ENCODE measurements at regions not wholly inside any gene's neighbourhood (a gene's known extent, or its start where the extent isn't known, plus 50 kb on each side); places are given as distances from the start of the nearest gene placed in this dataset.

- no peak for ATAC-seq
- CTCF ChIA-PET (ENCODE audit: low intra/inter-chr PET ratio): no interaction called here
- DNase-seq (ENCODE audit: extremely low read depth in 1 of 4, low spot score in 3 of 4): no peak
- H3K9me1 ChIP-seq (ENCODE audit: control insufficient read depth, insufficient read depth, low read length): no peaks in the 10 kb centered on the region
- 0% methylated on average over 1 of the region's 1 CpG for WGBS (ENCODE audit: insufficient coverage, low coverage, missing lambda C conversion rate)
- intact Hi-C loops (cut with micrococcal nuclease): no loop called here
- H3K27me3 ChIP-seq (ENCODE audit: control insufficient read depth in 2 of 2, insufficient read depth in 2 of 2, low read length in 2 of 2): no peaks in the 10 kb centered on the region
- H2AFZ ChIP-seq (ENCODE audit: low read depth, low read length): no peak overlapping the region
- no peak overlapping the region for H3K27ac ChIP-seq (ENCODE audit: extremely low read depth, low read depth, low read length)
- TF ChIP-seq, protein P1, sequence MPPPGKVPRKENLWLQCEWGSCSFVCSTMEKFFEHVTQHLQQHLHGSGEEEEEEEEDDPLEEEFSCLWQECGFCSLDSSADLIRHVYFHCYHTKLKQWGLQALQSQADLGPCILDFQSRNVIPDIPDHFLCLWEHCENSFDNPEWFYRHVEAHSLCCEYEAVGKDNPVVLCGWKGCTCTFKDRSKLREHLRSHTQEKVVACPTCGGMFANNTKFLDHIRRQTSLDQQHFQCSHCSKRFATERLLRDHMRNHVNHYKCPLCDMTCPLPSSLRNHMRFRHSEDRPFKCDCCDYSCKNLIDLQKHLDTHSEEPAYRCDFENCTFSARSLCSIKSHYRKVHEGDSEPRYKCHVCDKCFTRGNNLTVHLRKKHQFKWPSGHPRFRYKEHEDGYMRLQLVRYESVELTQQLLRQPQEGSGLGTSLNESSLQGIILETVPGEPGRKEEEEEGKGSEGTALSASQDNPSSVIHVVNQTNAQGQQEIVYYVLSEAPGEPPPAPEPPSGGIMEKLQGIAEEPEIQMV (tag; conservative IDR thresholded peaks at IDR 0.05; ENCODE audit: low read depth): no peak
- no peak for TF ChIP-seq SRSF9 (IDR thresholded peaks at IDR 0.05; ENCODE audit: borderline replicate concordance, low read depth, low read length)
- no peak for TF ChIP-seq NRF1 (conservative IDR thresholded peaks at IDR 0.05 in 1 of 2, IDR thresholded peaks at IDR 0.05 in 1 of 2)
- no peak for TF ChIP-seq LEF1 (IDR thresholded peaks at IDR 0.05)
- TF ChIP-seq HDAC2 (IDR thresholded peaks at IDR 0.05): no peak
- no peak for TF ChIP-seq ZZZ3 (IDR thresholded peaks at IDR 0.05)
- TF ChIP-seq CEBPB (tag; IDR thresholded peaks at IDR 0.05): no peak
- TF ChIP-seq, protein P2, sequence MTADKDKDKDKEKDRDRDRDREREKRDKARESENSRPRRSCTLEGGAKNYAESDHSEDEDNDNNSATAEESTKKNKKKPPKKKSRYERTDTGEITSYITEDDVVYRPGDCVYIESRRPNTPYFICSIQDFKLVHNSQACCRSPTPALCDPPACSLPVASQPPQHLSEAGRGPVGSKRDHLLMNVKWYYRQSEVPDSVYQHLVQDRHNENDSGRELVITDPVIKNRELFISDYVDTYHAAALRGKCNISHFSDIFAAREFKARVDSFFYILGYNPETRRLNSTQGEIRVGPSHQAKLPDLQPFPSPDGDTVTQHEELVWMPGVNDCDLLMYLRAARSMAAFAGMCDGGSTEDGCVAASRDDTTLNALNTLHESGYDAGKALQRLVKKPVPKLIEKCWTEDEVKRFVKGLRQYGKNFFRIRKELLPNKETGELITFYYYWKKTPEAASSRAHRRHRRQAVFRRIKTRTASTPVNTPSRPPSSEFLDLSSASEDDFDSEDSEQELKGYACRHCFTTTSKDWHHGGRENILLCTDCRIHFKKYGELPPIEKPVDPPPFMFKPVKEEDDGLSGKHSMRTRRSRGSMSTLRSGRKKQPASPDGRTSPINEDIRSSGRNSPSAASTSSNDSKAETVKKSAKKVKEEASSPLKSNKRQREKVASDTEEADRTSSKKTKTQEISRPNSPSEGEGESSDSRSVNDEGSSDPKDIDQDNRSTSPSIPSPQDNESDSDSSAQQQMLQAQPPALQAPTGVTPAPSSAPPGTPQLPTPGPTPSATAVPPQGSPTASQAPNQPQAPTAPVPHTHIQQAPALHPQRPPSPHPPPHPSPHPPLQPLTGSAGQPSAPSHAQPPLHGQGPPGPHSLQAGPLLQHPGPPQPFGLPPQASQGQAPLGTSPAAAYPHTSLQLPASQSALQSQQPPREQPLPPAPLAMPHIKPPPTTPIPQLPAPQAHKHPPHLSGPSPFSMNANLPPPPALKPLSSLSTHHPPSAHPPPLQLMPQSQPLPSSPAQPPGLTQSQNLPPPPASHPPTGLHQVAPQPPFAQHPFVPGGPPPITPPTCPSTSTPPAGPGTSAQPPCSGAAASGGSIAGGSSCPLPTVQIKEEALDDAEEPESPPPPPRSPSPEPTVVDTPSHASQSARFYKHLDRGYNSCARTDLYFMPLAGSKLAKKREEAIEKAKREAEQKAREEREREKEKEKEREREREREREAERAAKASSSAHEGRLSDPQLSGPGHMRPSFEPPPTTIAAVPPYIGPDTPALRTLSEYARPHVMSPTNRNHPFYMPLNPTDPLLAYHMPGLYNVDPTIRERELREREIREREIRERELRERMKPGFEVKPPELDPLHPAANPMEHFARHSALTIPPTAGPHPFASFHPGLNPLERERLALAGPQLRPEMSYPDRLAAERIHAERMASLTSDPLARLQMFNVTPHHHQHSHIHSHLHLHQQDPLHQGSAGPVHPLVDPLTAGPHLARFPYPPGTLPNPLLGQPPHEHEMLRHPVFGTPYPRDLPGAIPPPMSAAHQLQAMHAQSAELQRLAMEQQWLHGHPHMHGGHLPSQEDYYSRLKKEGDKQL (CRISPR knock-in tag; IDR thresholded peaks at IDR 0.05; ENCODE audit: borderline replicate concordance): no peak
- TF ChIP-seq, protein P3, sequence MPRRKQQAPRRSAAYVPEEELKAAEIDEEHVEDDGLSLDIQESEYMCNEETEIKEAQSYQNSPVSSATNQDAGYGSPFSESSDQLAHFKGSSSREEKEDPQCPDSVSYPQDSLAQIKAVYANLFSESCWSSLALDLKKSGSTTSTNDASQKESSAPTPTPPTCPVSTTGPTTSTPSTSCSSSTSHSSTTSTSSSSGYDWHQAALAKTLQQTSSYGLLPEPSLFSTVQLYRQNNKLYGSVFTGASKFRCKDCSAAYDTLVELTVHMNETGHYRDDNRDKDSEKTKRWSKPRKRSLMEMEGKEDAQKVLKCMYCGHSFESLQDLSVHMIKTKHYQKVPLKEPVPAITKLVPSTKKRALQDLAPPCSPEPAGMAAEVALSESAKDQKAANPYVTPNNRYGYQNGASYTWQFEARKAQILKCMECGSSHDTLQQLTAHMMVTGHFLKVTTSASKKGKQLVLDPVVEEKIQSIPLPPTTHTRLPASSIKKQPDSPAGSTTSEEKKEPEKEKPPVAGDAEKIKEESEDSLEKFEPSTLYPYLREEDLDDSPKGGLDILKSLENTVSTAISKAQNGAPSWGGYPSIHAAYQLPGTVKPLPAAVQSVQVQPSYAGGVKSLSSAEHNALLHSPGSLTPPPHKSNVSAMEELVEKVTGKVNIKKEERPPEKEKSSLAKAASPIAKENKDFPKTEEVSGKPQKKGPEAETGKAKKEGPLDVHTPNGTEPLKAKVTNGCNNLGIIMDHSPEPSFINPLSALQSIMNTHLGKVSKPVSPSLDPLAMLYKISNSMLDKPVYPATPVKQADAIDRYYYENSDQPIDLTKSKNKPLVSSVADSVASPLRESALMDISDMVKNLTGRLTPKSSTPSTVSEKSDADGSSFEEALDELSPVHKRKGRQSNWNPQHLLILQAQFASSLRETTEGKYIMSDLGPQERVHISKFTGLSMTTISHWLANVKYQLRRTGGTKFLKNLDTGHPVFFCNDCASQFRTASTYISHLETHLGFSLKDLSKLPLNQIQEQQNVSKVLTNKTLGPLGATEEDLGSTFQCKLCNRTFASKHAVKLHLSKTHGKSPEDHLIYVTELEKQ (CRISPR knock-in tag; IDR thresholded peaks at IDR 0.05): no peak
- TF ChIP-seq ZFX (CRISPR knock-in tag; IDR thresholded peaks at IDR 0.05): no peak
- no peaks in the 10 kb centered on the region for H3K4me1 ChIP-seq (replicated peaks in 1 of 2; ENCODE audit: control insufficient read depth in 2 of 2, insufficient read depth in 2 of 2, low read length in 2 of 2)
- H3K9ac ChIP-seq (ENCODE audit: insufficient read depth in 1 of 2, low read depth in 2 of 2, low read length in 2 of 2): no peak overlapping the region
- H3K4me2 ChIP-seq (ENCODE audit: insufficient read depth, low read length): no peak overlapping the region
- in situ Hi-C loops (cut with MboI): no loop called here
- H3K4me3 ChIP-seq: no peak overlapping the region
- no peaks in the 10 kb centered on the region for H3K79me2 ChIP-seq (ENCODE audit: control insufficient read depth, insufficient read depth, low read length)
- no TSS peak for BruUV-seq (replicated peaks)
- POLR2A ChIA-PET: no interaction called here
- no peaks in the 10 kb centered on the region for H3K9me3 ChIP-seq (replicated peaks; ENCODE audit: control insufficient read depth, insufficient read depth, low read depth, low read length)
- no peak for FAIRE-seq
- no peaks in the 10 kb centered on the region for H3K36me3 ChIP-seq (ENCODE audit: control insufficient read depth, insufficient read depth, low read length)
- no peaks in the 10 kb centered on the region for H4K20me1 ChIP-seq (replicated peaks; ENCODE audit: control insufficient read depth, insufficient read depth, low read length)
These were observed 319.4 kb downstream of the CD109 start for GRCh38 chr6:74015427-74015826.

Data from K562 (cell line).